ENCODE measurements at regions not wholly inside any gene's neighbourhood (a gene's known extent, or its start where the extent isn't known, plus 50 kb on each side); places are given as distances from the start of the nearest gene placed in this dataset.

GRCh38 chr10:4359003-4359402 lies 467.0 kb upstream of the AKR1E2 start:
- no peak overlapping the region for H3K4me3 ChIP-seq
- H3K36me3 ChIP-seq: no peaks in the 10 kb centered on the region
- intact Hi-C loops (cut with DNase I; ENCODE audit: low total_unique reads) (no loop called here), in situ Hi-C loops (cut with MboI; ENCODE audit: low sequenced_read_pairs in 4 of 4) (no loop called here)
- H3K9me3 ChIP-seq: no peaks in the 10 kb centered on the region
- H3K27ac ChIP-seq: no peak overlapping the region
- no peak for TF ChIP-seq POLR2A (IDR thresholded peaks at IDR 0.05)
- TF ChIP-seq, protein P1, sequence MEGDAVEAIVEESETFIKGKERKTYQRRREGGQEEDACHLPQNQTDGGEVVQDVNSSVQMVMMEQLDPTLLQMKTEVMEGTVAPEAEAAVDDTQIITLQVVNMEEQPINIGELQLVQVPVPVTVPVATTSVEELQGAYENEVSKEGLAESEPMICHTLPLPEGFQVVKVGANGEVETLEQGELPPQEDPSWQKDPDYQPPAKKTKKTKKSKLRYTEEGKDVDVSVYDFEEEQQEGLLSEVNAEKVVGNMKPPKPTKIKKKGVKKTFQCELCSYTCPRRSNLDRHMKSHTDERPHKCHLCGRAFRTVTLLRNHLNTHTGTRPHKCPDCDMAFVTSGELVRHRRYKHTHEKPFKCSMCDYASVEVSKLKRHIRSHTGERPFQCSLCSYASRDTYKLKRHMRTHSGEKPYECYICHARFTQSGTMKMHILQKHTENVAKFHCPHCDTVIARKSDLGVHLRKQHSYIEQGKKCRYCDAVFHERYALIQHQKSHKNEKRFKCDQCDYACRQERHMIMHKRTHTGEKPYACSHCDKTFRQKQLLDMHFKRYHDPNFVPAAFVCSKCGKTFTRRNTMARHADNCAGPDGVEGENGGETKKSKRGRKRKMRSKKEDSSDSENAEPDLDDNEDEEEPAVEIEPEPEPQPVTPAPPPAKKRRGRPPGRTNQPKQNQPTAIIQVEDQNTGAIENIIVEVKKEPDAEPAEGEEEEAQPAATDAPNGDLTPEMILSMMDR (IDR thresholded peaks at IDR 0.05 in 4 of 5, conservative IDR thresholded peaks at IDR 0.05 in 1 of 5): no peak
- DNase-seq (peak in 1 of 2 donors; percentile 9), ATAC-seq (peak in 1 of 2 donors; percentile 60)
- H3K4me1 ChIP-seq: no peaks in the 10 kb centered on the region
- H3K27me3 ChIP-seq: no peaks in the 10 kb centered on the region

- ATAC-seq (no peak), DNase-seq (no peak)
- intact Hi-C loops (cut with DNase I; ENCODE audit: low total_unique reads): no loop called here
- Histone ChIP-seq H3K4me1 (no peaks in the 10 kb centered on the region), H3K27me3 (no peaks in the 10 kb centered on the region), H3K36me3 (no peaks in the 10 kb centered on the region), H3K9me3 (no peaks in the 10 kb centered on the region), H3K27ac (no peak overlapping the region), H3K4me3 (no peak overlapping the region)
- in situ Hi-C loops (cut with MboI; ENCODE audit: low sequenced_read_pairs in 4 of 4): no loop called here
- no peak for TF ChIP-seq POLR2A (IDR thresholded peaks at IDR 0.05)
- TF ChIP-seq, protein P1 (IDR thresholded peaks at IDR 0.05 in 4 of 5, conservative IDR thresholded peaks at IDR 0.05 in 1 of 5): no peak
Observed at GRCh38 chr10:4357911-4358310, 468.1 kb upstream of the AKR1E2 start.

DNA sequence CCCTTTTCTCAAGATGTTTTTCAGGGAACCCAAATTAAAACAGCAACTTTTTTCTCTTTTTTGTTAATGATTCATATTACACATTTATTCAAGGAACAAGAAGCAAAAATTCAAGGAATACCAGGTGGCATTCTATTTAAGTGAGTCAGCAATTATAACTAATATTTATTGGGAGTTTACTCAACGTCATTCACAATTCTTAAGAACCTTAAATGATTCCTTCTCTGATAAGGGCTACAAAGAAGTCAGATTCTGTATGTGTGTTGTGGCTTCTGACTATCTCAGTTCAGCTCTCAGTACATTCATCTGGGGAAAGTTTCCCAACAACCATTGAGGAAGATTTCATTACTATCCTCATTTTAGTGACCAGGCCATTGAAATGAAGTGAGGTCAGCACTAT lies 470.7 kb upstream of the AKR1E2 start:
- Histone ChIP-seq H3K27ac (no peak overlapping the region), H3K27me3 (no peaks in the 10 kb centered on the region), H3K4me1 (no peaks in the 10 kb centered on the region), H3K9me3 (no peaks in the 10 kb centered on the region), H3K36me3 (no peaks in the 10 kb centered on the region), H3K4me3 (no peak overlapping the region)
- ATAC-seq (no peak), DNase-seq (no peak)
- intact Hi-C loops (cut with DNase I; ENCODE audit: low total_unique reads): no loop called here
- in situ Hi-C loops (cut with MboI; ENCODE audit: low sequenced_read_pairs in 4 of 4): no loop called here
- TF ChIP-seq, protein P1 (IDR thresholded peaks at IDR 0.05 in 4 of 5, conservative IDR thresholded peaks at IDR 0.05 in 1 of 5): no peak
- TF ChIP-seq POLR2A (IDR thresholded peaks at IDR 0.05): no peak

DNA sequence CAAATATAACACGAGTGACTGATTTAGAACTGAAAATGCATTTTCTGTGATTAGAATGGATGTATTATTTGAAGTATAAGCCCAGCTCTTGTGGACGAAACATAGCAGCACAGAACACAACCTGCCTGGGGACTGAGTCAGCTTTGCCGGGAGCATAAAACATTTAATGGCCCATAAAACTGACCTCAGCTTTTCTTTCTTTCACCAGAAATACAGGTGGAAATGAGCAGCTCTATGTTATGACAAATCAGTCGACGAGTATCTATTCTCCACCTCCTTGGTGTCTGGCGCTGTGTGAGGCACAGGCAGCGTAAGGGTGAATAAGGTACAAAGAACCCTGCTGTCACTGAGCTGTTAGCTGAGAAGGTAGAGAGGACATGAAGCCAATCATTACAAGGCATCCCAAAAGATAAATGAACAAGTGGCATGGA lies 471.6 kb upstream of the AKR1E2 start:
- intact Hi-C loops (cut with DNase I; ENCODE audit: low total_unique reads) (no loop called here), in situ Hi-C loops (cut with MboI; ENCODE audit: low sequenced_read_pairs in 4 of 4) (no loop called here)
- DNase-seq: no peak
- no peaks in the 10 kb centered on the region for H3K36me3 ChIP-seq
- H3K27me3 ChIP-seq: no peaks in the 10 kb centered on the region
- no peak for TF ChIP-seq POLR2A (IDR thresholded peaks at IDR 0.05)
- TF ChIP-seq, protein P1 (IDR thresholded peaks at IDR 0.05 in 4 of 5, conservative IDR thresholded peaks at IDR 0.05 in 1 of 5): no peak
- ATAC-seq: no peak
- no peaks in the 10 kb centered on the region for H3K9me3 ChIP-seq
- no peak overlapping the region for H3K27ac ChIP-seq
- H3K4me3 ChIP-seq: no peak overlapping the region
- H3K4me1 ChIP-seq: no peaks in the 10 kb centered on the region

DNA sequence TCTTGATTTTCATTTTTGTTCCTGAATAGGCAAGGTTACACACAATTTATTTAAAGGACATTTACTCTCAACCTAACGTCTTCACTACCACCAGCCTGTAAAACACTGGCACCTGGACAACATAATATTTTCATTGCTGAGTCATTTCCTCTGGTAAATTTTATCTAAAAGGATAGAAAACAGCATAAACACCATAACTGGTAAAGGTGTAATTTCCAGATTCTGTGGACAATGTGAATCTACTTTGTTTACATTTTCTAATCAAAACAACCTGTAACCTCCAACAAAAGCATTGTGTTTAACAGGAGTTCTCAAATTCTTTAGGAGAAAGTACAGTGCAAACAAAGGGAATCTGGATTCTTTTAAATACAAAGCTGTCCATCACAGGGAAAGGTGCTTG lies 472.0 kb upstream of the AKR1E2 start:
- no peaks in the 10 kb centered on the region for H3K36me3 ChIP-seq
- H3K4me3 ChIP-seq: no peak overlapping the region
- no peaks in the 10 kb centered on the region for H3K27me3 ChIP-seq
- no peaks in the 10 kb centered on the region for H3K9me3 ChIP-seq
- DNase-seq (no peak), ATAC-seq (no peak)
- no peaks in the 10 kb centered on the region for H3K4me1 ChIP-seq
- in situ Hi-C loops (cut with MboI; ENCODE audit: low sequenced_read_pairs in 4 of 4) (no loop called here), intact Hi-C loops (cut with DNase I; ENCODE audit: low total_unique reads) (no loop called here)
- TF ChIP-seq POLR2A (IDR thresholded peaks at IDR 0.05): no peak
- TF ChIP-seq, protein P1 (IDR thresholded peaks at IDR 0.05 in 4 of 5, conservative IDR thresholded peaks at IDR 0.05 in 1 of 5): no peak
- no peak overlapping the region for H3K27ac ChIP-seq
